ENCODE measurements at regions not wholly inside any gene's neighbourhood (a gene's known extent, or its start where the extent isn't known, plus 50 kb on each side); places are given as distances from the start of the nearest gene placed in this dataset.

GRCh38 chr10:36182606-36183005, 540.5 kb upstream of the FZD8 start:
- TF ChIP-seq EZH2 (IDR thresholded peaks at IDR 0.05; ENCODE audit: borderline replicate concordance, insufficient read depth, low read depth, low read length, poor library complexity, severe bottlenecking) = no peak
- TF ChIP-seq, protein P1, sequence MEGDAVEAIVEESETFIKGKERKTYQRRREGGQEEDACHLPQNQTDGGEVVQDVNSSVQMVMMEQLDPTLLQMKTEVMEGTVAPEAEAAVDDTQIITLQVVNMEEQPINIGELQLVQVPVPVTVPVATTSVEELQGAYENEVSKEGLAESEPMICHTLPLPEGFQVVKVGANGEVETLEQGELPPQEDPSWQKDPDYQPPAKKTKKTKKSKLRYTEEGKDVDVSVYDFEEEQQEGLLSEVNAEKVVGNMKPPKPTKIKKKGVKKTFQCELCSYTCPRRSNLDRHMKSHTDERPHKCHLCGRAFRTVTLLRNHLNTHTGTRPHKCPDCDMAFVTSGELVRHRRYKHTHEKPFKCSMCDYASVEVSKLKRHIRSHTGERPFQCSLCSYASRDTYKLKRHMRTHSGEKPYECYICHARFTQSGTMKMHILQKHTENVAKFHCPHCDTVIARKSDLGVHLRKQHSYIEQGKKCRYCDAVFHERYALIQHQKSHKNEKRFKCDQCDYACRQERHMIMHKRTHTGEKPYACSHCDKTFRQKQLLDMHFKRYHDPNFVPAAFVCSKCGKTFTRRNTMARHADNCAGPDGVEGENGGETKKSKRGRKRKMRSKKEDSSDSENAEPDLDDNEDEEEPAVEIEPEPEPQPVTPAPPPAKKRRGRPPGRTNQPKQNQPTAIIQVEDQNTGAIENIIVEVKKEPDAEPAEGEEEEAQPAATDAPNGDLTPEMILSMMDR (IDR thresholded peaks at IDR 0.05) = no peak

Measured in B cell (primary cell).